ENCODE measurements at regions not wholly inside any gene's neighbourhood (a gene's known extent, or its start where the extent isn't known, plus 50 kb on each side); places are given as distances from the start of the nearest gene placed in this dataset.
A peak's percentile ranks its signal among the peaks of the same experiment; 100 is the strongest.

- WGBS = 12% methylated on average over 9 of the region's 9 CpGs
- TF ChIP-seq FOXA2 (IDR thresholded peaks at IDR 0.05) (no peak), EGR1 (IDR thresholded peaks at IDR 0.05; ENCODE audit: low read depth in 2 of 2) (no peak), HNF4A (conservative IDR thresholded peaks at IDR 0.05) (peak in 1 of 2 donors; percentile 11), RAD21 (IDR thresholded peaks at IDR 0.05) (peak; percentile 91 to 96), JUND (IDR thresholded peaks at IDR 0.05) (no peak), ZBTB33 (IDR thresholded peaks at IDR 0.05) (no peak), FOXA1 (IDR thresholded peaks at IDR 0.05) (peak; percentile 8), HNF4G (IDR thresholded peaks at IDR 0.05) (no peak)
- TF ChIP-seq, protein P1, sequence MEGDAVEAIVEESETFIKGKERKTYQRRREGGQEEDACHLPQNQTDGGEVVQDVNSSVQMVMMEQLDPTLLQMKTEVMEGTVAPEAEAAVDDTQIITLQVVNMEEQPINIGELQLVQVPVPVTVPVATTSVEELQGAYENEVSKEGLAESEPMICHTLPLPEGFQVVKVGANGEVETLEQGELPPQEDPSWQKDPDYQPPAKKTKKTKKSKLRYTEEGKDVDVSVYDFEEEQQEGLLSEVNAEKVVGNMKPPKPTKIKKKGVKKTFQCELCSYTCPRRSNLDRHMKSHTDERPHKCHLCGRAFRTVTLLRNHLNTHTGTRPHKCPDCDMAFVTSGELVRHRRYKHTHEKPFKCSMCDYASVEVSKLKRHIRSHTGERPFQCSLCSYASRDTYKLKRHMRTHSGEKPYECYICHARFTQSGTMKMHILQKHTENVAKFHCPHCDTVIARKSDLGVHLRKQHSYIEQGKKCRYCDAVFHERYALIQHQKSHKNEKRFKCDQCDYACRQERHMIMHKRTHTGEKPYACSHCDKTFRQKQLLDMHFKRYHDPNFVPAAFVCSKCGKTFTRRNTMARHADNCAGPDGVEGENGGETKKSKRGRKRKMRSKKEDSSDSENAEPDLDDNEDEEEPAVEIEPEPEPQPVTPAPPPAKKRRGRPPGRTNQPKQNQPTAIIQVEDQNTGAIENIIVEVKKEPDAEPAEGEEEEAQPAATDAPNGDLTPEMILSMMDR (IDR thresholded peaks at IDR 0.05; ENCODE audit: low read depth, low read length, missing input control) = peak; percentile 82
- peaks cover 0 to 6% (median 2%) of the 10 kb centered on the region in 4 donors for H3K4me1 ChIP-seq (ENCODE audit: control insufficient read depth in 4 of 4, insufficient read depth in 4 of 4, low read length in 3 of 4)
- DNase-seq (ENCODE audit: low spot score) = peak; percentile 39
- no peak overlapping the region for H3K9ac ChIP-seq (ENCODE audit: low read depth in 1 of 2, low read length in 2 of 2)
- no peaks in the 10 kb centered on the region for H3K9me3 ChIP-seq (ENCODE audit: control insufficient read depth in 4 of 4, low read length in 3 of 4)
- no peak overlapping the region for H3K27ac ChIP-seq (ENCODE audit: low read depth in 1 of 2, low read length in 2 of 2)
- H3K27me3 ChIP-seq (ENCODE audit: control insufficient read depth in 4 of 4, insufficient read depth in 4 of 4, low read length in 3 of 4) = no peaks in the 10 kb centered on the region
- H3K36me3 ChIP-seq (ENCODE audit: control insufficient read depth in 4 of 4, insufficient read depth in 3 of 4, low read depth in 1 of 4, low read length in 3 of 4) = no peaks in the 10 kb centered on the region
- no peak overlapping the region for H3K4me3 ChIP-seq (ENCODE audit: low read depth in 1 of 3, low read length in 3 of 3)
These were observed 2124.9 kb downstream of the MAT2B start for GRCh38 chr5:165630261-165630778.

DNA sequence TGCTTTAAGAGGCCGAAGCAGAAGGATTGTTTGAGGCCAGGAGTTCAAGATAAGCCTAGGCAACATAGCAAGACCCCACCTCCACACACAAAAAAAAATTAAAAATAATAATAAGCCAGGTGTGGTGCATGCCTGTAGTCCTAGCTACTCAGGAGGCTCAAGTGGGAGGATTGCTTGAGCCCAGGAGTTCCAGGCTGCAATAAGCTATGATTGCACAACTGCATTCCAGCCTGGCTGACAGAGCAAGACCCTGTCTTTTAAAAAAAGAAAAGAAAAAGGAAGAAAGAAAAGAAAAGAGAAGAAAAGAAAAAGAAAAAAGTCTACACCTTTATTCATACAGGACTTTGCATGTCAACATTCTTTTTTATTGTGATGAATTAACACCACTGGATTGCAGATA is 2125.8 kb downstream of the MAT2B start:
- no peaks in the 10 kb centered on the region for H3K36me3 ChIP-seq (ENCODE audit: control insufficient read depth in 4 of 4, insufficient read depth in 3 of 4, low read depth in 1 of 4, low read length in 3 of 4)
- H3K4me1 ChIP-seq (ENCODE audit: control insufficient read depth in 4 of 4, insufficient read depth in 4 of 4, low read length in 3 of 4) = peaks cover 0 to 6% (median 2%) of the 10 kb centered on the region in 4 donors
- no peak overlapping the region for H3K9ac ChIP-seq (ENCODE audit: low read depth in 1 of 2, low read length in 2 of 2)
- no peak overlapping the region for H3K4me3 ChIP-seq (ENCODE audit: low read depth in 1 of 3, low read length in 3 of 3)
- DNase-seq (ENCODE audit: low spot score) = no peak
- TF ChIP-seq MAX (IDR thresholded peaks at IDR 0.05) = no peak
- TF ChIP-seq RAD21 (IDR thresholded peaks at IDR 0.05) = no peak
- no peak for TF ChIP-seq HNF4A (conservative IDR thresholded peaks at IDR 0.05)
- TF ChIP-seq ZBTB33 (IDR thresholded peaks at IDR 0.05) = no peak
- TF ChIP-seq REST (IDR thresholded peaks at IDR 0.05) = no peak
- no peak for TF ChIP-seq EGR1 (IDR thresholded peaks at IDR 0.05; ENCODE audit: low read depth in 2 of 2)
- TF ChIP-seq TAF1 (conservative IDR thresholded peaks at IDR 0.05) = no peak
- no peak for TF ChIP-seq SP1 (IDR thresholded peaks at IDR 0.05)
- TF ChIP-seq RXRA (IDR thresholded peaks at IDR 0.05) = no peak
- TF ChIP-seq FOXA1 (IDR thresholded peaks at IDR 0.05) = no peak
- no peak for TF ChIP-seq HNF4G (IDR thresholded peaks at IDR 0.05)
- no peak for TF ChIP-seq GABPA (IDR thresholded peaks at IDR 0.05 in 1 of 2, conservative IDR thresholded peaks at IDR 0.05 in 1 of 2)
- no peak for TF ChIP-seq NR2F2 (IDR thresholded peaks at IDR 0.05)
- no peaks in the 10 kb centered on the region for H3K9me3 ChIP-seq (ENCODE audit: control insufficient read depth in 4 of 4, low read length in 3 of 4)
- no peaks in the 10 kb centered on the region for H3K27me3 ChIP-seq (ENCODE audit: control insufficient read depth in 4 of 4, insufficient read depth in 4 of 4, low read length in 3 of 4)
- no peak overlapping the region for H3K27ac ChIP-seq (ENCODE audit: low read depth in 1 of 2, low read length in 2 of 2)
- 7% methylated on average over 1 of the region's 1 CpG for WGBS

Measured in liver (tissue), 8 donors.